DND-41 (cell line): ENCODE measurements at regions not wholly inside any gene's neighbourhood (a gene's known extent, or its start where the extent isn't known, plus 50 kb on each side); places are given as distances from the start of the nearest gene placed in this dataset.

ENCODE experiments used
- EZH2 ChIP-seq: IDR thresholded peaks from 3 replicates; pipeline ENCODE4 v1.6.1; 2012; ENCODE audit warnings: borderline replicate concordance, low read depth, mild to moderate bottlenecking, moderate library complexity, low read length, inconsistent platforms; ENCODE audit not compliant: severe bottlenecking
- TF ChIP-seq, protein P1 (sequence below): IDR thresholded peaks from 2 replicates; pipeline ENCODE4 v1.5.1; 2012; ENCODE audit warnings: borderline replicate concordance, low read length, moderate library complexity, mild to moderate bottlenecking; ENCODE audit not compliant: poor library complexity, severe bottlenecking; ENCODE audit errors: extremely low read depth

DNA sequence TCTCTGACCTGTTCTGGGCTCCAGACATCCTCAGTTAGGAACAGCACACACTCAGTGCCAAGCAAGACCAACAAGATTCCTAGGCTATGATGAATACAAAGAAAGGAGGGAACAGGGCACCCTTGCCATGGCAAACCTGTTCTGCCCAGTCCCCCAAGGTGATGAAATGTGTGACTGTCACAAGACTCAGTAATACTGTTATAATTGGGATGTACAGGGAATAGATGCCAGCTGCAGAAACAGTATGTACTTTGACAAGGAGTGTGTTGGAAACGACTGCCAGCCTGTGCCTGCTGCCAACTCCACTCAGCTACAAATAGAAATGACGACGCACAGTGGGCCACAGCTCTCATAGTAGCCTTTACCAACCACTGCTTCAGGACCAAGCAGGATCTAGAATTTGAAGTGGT, 453.0 kb downstream of the EFNA5 start:
- TF ChIP-seq, protein P1, sequence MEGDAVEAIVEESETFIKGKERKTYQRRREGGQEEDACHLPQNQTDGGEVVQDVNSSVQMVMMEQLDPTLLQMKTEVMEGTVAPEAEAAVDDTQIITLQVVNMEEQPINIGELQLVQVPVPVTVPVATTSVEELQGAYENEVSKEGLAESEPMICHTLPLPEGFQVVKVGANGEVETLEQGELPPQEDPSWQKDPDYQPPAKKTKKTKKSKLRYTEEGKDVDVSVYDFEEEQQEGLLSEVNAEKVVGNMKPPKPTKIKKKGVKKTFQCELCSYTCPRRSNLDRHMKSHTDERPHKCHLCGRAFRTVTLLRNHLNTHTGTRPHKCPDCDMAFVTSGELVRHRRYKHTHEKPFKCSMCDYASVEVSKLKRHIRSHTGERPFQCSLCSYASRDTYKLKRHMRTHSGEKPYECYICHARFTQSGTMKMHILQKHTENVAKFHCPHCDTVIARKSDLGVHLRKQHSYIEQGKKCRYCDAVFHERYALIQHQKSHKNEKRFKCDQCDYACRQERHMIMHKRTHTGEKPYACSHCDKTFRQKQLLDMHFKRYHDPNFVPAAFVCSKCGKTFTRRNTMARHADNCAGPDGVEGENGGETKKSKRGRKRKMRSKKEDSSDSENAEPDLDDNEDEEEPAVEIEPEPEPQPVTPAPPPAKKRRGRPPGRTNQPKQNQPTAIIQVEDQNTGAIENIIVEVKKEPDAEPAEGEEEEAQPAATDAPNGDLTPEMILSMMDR: no peak
- no peak for TF ChIP-seq EZH2
